ENCODE measurements at regions not wholly inside any gene's neighbourhood (a gene's known extent, or its start where the extent isn't known, plus 50 kb on each side); places are given as distances from the start of the nearest gene placed in this dataset.
"Not testable (repeated sequence)": the region's sequence is repeated elsewhere in the genome, so short reads cannot be mapped to it uniquely, and the experiment has no call there.

DNA sequence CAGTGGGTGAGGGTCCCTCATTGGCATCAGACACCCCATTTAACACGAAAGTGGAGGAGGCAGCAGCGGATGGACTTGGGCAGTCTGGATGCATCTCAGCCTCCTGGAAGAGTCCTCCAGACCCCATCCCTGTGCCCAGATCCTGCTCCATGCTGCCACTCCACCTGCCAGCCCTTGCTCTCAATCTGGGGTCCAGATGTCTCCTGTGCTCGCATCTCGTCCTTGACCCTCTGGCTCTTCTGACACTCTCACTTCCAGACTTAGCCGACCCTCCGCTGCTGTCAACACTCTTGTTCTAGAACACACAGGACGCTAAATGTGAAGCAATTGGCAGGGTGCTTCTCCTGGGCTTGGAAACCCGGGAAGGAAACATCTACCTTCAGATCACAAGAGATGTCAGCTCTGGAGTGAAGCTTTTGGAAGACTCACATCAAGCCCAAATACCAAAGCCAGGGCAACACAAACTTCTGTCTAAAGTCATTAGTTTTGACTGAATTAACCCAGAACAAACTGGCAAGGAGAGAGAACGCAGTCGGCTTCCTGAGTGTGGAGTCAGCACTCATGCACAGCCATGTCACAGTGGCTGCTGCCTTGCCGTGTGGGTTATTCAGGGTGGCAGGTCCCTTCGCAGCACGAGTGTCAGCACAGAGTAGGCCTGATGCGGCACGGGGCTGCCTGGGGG lies 379.1 kb downstream of the TCERG1L start:
- no peak overlapping the region for H3K27ac ChIP-seq (ENCODE audit: low read depth, low read length)
- H3K9ac ChIP-seq (ENCODE audit: low read depth, low read length), result no peak overlapping the region
- H3K4me3 ChIP-seq (ENCODE audit: low read length), result no peak overlapping the region
- H3K4me1 ChIP-seq (ENCODE audit: insufficient read depth, low read length), result peaks cover 24% of the 10 kb centered on the region
- no peaks in the 10 kb centered on the region for H3K9me3 ChIP-seq (ENCODE audit: insufficient read depth, low read depth, low read length)
- no peaks in the 10 kb centered on the region for H3K27me3 ChIP-seq (ENCODE audit: insufficient read depth, low read length)
- no peaks in the 10 kb centered on the region for H3K36me3 ChIP-seq (ENCODE audit: insufficient read depth, low read length)
- 94% methylated on average over 15 of the region's 15 CpGs for WGBS

GRCh38 chr10:130933008-130933390 lies 378.5 kb downstream of the TCERG1L start:
- no peaks in the 10 kb centered on the region for H3K36me3 ChIP-seq (ENCODE audit: insufficient read depth, low read length)
- no peak overlapping the region for H3K4me3 ChIP-seq (ENCODE audit: low read length)
- WGBS, result 96% methylated on average over 5 of the region's 5 CpGs
- H3K9ac ChIP-seq (ENCODE audit: low read depth, low read length), result no peak overlapping the region
- H3K4me1 ChIP-seq (ENCODE audit: insufficient read depth, low read length), result peaks cover 24% of the 10 kb centered on the region
- H3K9me3 ChIP-seq (ENCODE audit: insufficient read depth, low read depth, low read length), result no peaks in the 10 kb centered on the region
- no peak overlapping the region for H3K27ac ChIP-seq (ENCODE audit: low read depth, low read length)
- H3K27me3 ChIP-seq (ENCODE audit: insufficient read depth, low read length), result no peaks in the 10 kb centered on the region

DNA sequence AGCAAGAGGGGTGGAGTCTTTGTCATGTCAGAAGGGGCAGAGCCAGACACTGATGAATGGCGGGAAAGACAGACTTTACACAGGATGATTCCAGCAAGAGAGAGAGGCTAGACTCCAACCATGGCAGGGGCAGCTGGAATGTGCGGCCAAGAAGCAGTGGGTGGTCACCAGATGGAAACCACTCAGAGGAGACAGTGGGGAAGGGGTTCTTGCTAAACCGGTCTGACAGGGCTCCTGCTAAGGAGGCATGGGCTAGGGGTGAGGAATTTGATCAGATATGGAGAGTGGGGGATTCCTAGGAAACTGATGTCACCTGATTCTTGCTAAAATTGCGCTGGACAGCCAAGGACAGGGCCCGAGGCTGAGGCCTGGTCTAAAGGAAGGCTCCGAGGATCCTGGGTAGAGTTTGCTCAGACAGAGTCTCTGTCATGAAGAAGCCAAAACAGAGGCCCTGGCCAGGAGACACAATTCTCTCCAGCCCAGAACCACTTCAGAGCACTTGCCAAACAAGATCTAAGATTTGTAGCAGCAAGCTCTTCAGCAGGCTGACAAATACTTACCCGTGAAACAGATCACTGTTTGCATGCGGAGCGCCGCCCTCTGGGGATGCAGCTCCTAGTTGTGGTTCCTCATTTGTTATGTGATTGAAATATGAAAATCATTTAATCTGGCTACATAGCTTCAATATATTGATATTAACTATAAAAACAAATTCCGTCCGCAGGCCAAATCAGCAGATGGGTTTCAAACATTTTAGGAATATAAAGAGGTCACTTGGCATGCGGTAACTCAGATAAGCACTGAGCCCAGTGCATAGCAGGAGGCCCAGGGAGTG lies 377.0 kb downstream of the TCERG1L start:
- H3K4me1 ChIP-seq (ENCODE audit: insufficient read depth, low read length), result peaks cover 24% of the 10 kb centered on the region
- H3K36me3 ChIP-seq (ENCODE audit: insufficient read depth, low read length), result no peaks in the 10 kb centered on the region
- H3K27me3 ChIP-seq (ENCODE audit: insufficient read depth, low read length), result no peaks in the 10 kb centered on the region
- H3K9ac ChIP-seq (ENCODE audit: low read depth, low read length), result no peak overlapping the region
- no peak overlapping the region for H3K4me3 ChIP-seq (ENCODE audit: low read length)
- WGBS, result 84% methylated on average over 12 of the region's 13 CpGs
- peak overlapping the region; percentile 49; the same call in 1 of the 2 replicates for H3K27ac ChIP-seq (ENCODE audit: low read depth, low read length)
- H3K9me3 ChIP-seq (ENCODE audit: insufficient read depth, low read depth, low read length), result no peaks in the 10 kb centered on the region

DNA sequence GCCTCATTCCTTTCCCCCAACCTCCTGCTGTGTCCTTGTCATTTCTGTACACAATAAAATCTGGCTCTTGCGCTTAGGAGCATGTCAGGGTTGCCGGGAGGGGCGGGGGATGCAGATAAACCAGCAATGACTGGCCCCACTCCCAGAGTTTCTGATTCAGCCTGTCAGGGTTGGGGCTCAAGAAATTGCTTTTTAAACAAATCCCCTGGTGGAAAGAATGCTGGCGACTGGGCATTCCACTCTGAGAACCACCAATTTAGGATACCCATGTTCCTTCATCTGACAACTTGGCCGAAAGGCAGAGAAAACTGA lies 376.4 kb downstream of the TCERG1L start:
- 57% methylated on average over 5 of the region's 5 CpGs for WGBS
- no peak overlapping the region for H3K4me3 ChIP-seq (ENCODE audit: low read length)

DNA sequence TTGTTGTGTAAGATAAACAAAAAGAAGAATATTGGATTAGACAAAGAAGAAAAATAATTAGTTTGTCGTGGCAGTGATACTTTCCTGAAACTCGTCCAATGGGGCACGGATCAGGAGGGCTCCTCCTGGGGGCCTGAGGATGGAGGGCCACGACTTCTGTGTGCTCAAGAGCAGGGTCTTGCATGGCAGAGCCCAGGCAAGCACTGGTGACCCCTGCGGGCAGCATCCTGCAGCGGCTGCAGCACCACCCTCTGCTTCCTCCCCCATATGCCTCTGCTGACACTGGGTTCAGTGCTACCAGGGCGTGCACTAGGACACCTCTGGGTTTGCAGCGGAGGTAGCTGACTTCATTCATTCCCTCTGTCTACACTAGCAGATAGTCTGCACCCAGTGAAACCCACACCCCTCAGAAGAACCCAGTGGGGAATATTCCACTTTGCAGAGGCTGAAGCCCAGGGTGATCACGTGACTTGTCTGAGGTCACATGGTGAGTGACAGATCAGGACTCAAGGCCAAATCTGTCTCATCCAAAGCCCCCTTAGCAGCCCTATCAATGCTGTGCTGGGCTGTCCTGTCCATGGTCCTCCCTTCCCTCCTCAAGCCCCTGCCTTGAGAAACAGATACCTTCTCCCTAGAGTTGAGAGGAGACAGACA lies 375.5 kb downstream of the TCERG1L start:
- Histone ChIP-seq H3K4me3 (ENCODE audit: low read length) (no peak overlapping the region), H3K4me1 (ENCODE audit: insufficient read depth, low read length) (peaks cover 24% of the 10 kb centered on the region), H3K36me3 (ENCODE audit: insufficient read depth, low read length) (no peaks in the 10 kb centered on the region), H3K9ac (ENCODE audit: low read depth, low read length) (no peak overlapping the region), H3K27me3 (ENCODE audit: insufficient read depth, low read length) (no peaks in the 10 kb centered on the region), H3K9me3 (ENCODE audit: insufficient read depth, low read depth, low read length) (no peaks in the 10 kb centered on the region), H3K27ac (ENCODE audit: low read depth, low read length) (no peak overlapping the region)
- WGBS, result 87% methylated on average over 9 of the region's 9 CpGs

More for the DNA sequence above, 376.4 kb downstream of the TCERG1L start:
- H3K4me1 ChIP-seq (ENCODE audit: insufficient read depth, low read length), result peaks cover 24% of the 10 kb centered on the region
- peak overlapping the region; percentile 46; the same call in 1 of the 2 replicates for H3K27ac ChIP-seq (ENCODE audit: low read depth, low read length)
- H3K9me3 ChIP-seq (ENCODE audit: insufficient read depth, low read depth, low read length), result no peaks in the 10 kb centered on the region
- no peak overlapping the region for H3K9ac ChIP-seq (ENCODE audit: low read depth, low read length)
- H3K27me3 ChIP-seq (ENCODE audit: insufficient read depth, low read length), result no peaks in the 10 kb centered on the region
- no peaks in the 10 kb centered on the region for H3K36me3 ChIP-seq (ENCODE audit: insufficient read depth, low read length)

GRCh38 chr10:130936851-130937250 lies 374.7 kb downstream of the TCERG1L start:
- Histone ChIP-seq H3K4me3 (ENCODE audit: low read length) (no peak overlapping the region), H3K36me3 (ENCODE audit: insufficient read depth, low read length) (no peaks in the 10 kb centered on the region), H3K9ac (ENCODE audit: low read depth, low read length) (no peak overlapping the region), H3K27ac (ENCODE audit: low read depth, low read length) (no peak overlapping the region), H3K9me3 (ENCODE audit: insufficient read depth, low read depth, low read length) (no peaks in the 10 kb centered on the region), H3K4me1 (ENCODE audit: insufficient read depth, low read length) (peaks cover 24% of the 10 kb centered on the region), H3K27me3 (ENCODE audit: insufficient read depth, low read length) (no peaks in the 10 kb centered on the region)
- WGBS, result 92% methylated on average over 5 of the region's 5 CpGs

DNA sequence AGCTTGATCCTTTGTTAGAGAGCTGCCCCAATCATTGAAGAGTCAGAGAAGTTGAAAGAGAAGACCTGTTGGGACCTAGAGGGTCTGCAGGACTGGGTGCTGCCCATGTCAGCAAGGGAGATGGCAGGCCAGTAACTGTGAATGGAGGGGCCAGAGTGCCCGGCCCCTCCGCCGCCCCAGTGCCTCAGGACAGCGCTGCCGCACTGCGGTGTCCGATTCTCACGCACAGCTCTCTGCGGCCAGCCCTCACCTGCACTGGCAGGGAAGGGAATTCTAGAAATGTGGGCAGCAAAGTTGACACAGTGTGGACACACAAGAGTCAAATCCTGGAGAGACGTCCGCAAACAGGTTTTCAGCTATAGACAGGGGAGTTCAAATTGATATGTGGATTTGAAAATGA lies 373.5 kb downstream of the TCERG1L start:
- no peak overlapping the region for H3K9ac ChIP-seq (ENCODE audit: low read depth, low read length)
- no peaks in the 10 kb centered on the region for H3K27me3 ChIP-seq (ENCODE audit: insufficient read depth, low read length)
- H3K9me3 ChIP-seq (ENCODE audit: insufficient read depth, low read depth, low read length), result no peaks in the 10 kb centered on the region
- H3K27ac ChIP-seq (ENCODE audit: low read depth, low read length), result no peak overlapping the region
- no peaks in the 10 kb centered on the region for H3K36me3 ChIP-seq (ENCODE audit: insufficient read depth, low read length)
- H3K4me1 ChIP-seq (ENCODE audit: insufficient read depth, low read length), result peaks cover 24% of the 10 kb centered on the region
- 94% methylated on average over 11 of the region's 11 CpGs for WGBS
- no peak overlapping the region for H3K4me3 ChIP-seq (ENCODE audit: low read length)

GRCh38 chr10:130938891-130939290 lies 372.6 kb downstream of the TCERG1L start:
- not testable (repeated sequence) for H3K9ac ChIP-seq (ENCODE audit: low read depth, low read length); H3K27ac ChIP-seq (ENCODE audit: low read depth, low read length); H3K9me3 ChIP-seq (ENCODE audit: insufficient read depth, low read depth, low read length); H3K36me3 ChIP-seq (ENCODE audit: insufficient read depth, low read length); H3K4me3 ChIP-seq (ENCODE audit: low read length); H3K27me3 ChIP-seq (ENCODE audit: insufficient read depth, low read length)
- H3K4me1 ChIP-seq (ENCODE audit: insufficient read depth, low read length), result peaks cover 24% of the 10 kb centered on the region
- WGBS, result 95% methylated on average over 7 of the region's 7 CpGs

- no peaks in the 10 kb centered on the region for H3K9me3 ChIP-seq (ENCODE audit: insufficient read depth, low read depth, low read length)
- no peak overlapping the region for H3K27ac ChIP-seq (ENCODE audit: low read depth, low read length)
- H3K4me3 ChIP-seq (ENCODE audit: low read length), result no peak overlapping the region
- H3K27me3 ChIP-seq (ENCODE audit: insufficient read depth, low read length), result no peaks in the 10 kb centered on the region
- no peak overlapping the region for H3K9ac ChIP-seq (ENCODE audit: low read depth, low read length)
- WGBS, result 94% methylated on average over 10 of the region's 10 CpGs
- H3K36me3 ChIP-seq (ENCODE audit: insufficient read depth, low read length), result no peaks in the 10 kb centered on the region
- H3K4me1 ChIP-seq (ENCODE audit: insufficient read depth, low read length), result no peaks in the 10 kb centered on the region
Measured at GRCh38 chr10:130941886-130942285, 369.6 kb downstream of the TCERG1L start.

DNA sequence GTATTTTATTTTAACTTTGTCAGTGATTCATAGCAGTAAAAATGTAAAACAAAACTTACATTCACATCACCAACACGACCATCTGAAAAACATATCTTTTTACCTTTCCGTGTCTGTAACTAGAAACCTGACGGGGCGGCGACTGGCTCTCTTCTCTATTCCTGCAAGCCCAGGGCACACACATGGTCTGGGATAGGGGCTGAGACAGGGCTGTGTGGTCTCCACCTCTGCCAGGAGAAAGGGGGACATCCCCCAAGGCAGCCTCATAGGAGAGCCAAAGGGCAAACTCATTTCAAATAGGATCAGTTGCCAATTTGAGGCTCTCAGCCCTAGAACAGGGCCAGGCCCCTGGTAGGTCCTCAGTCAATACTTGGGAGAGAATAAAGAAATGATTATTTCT lies 359.4 kb downstream of the TCERG1L start:
- Histone ChIP-seq H3K4me1 (ENCODE audit: insufficient read depth, low read length) (no peaks in the 10 kb centered on the region), H3K9me3 (ENCODE audit: insufficient read depth, low read depth, low read length) (no peaks in the 10 kb centered on the region), H3K27me3 (ENCODE audit: insufficient read depth, low read length) (no peaks in the 10 kb centered on the region), H3K4me3 (ENCODE audit: low read length) (no peak overlapping the region), H3K9ac (ENCODE audit: low read depth, low read length) (no peak overlapping the region), H3K36me3 (ENCODE audit: insufficient read depth, low read length) (no peaks in the 10 kb centered on the region), H3K27ac (ENCODE audit: low read depth, low read length) (no peak overlapping the region)
- 98% methylated on average over 5 of the region's 5 CpGs for WGBS

DNA sequence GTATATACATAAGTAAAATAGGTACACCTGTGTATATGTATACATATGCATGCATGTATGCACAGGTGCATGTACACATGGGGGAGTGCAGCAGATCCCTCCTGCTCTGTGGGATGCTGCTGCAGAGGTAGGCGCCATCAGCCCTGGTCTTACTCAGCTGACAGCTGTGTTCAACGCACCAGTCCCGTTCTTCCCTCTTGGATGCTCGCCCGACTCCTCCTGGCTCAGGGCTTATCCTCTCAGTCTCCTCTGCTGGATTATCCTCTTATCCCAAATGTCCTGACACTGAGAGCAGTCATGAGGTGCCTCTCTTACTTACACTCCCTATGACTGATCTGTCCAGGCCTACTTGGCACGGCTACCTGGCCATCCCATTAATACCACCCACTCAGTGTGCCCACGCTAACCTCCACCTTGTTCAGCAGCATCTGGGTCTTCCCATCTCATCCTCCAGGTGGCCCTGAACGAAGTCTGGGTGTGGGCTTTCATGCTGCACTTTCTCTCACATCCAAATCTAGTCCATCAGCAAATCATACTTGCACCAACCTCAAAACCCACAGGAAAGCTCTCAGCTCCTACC lies 357.1 kb downstream of the TCERG1L start:
- no peak overlapping the region for H3K27ac ChIP-seq (ENCODE audit: low read depth, low read length)
- H3K4me1 ChIP-seq (ENCODE audit: insufficient read depth, low read length), result no peaks in the 10 kb centered on the region
- no peak overlapping the region for H3K4me3 ChIP-seq (ENCODE audit: low read length)
- no peaks in the 10 kb centered on the region for H3K36me3 ChIP-seq (ENCODE audit: insufficient read depth, low read length)
- H3K9ac ChIP-seq (ENCODE audit: low read depth, low read length), result no peak overlapping the region
- H3K9me3 ChIP-seq (ENCODE audit: insufficient read depth, low read depth, low read length), result no peaks in the 10 kb centered on the region
- no peaks in the 10 kb centered on the region for H3K27me3 ChIP-seq (ENCODE audit: insufficient read depth, low read length)
- 86% methylated on average over 8 of the region's 8 CpGs for WGBS

All from HUES64 (cell line).